HG02759 (cell line): ENCODE measurements at regions not wholly inside any gene's neighbourhood (a gene's known extent, or its start where the extent isn't known, plus 50 kb on each side); places are given as distances from the start of the nearest gene placed in this dataset.
"Not testable (repeated sequence)": the region's sequence is repeated elsewhere in the genome, so short reads cannot be mapped to it uniquely, and the experiment has no call there.

Experiments used
- ATAC-seq: cut with Tn5 transposase; IDR thresholded peaks from one replicate; pipeline ENCODE4 v1.9.1; 2021; ENCODE audit warnings: mild to moderate bottlenecking, moderate library complexity; ENCODE audit not compliant: unreplicated experiment

DNA sequence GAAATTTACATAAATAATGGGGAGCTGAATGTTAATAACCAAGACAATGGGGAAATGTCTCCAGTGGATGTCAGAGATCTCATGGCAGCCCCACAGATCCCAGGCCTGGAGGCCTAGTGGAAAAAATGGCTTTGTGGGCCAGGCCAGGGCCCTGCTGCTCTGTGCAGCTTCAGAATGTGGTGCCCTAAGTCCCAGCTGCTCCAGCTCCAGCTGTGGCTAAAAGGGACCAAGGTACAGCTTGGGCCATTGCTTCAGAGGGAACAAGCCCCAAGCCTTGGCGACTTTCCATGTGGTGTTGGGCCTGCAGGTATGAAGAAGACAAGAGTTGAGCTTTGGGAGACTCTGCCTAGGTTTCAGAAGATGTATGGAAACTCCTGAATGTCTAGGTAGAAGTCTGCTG, 658.2 kb downstream of the NUP35 start:
- ATAC-seq = no peak

DNA sequence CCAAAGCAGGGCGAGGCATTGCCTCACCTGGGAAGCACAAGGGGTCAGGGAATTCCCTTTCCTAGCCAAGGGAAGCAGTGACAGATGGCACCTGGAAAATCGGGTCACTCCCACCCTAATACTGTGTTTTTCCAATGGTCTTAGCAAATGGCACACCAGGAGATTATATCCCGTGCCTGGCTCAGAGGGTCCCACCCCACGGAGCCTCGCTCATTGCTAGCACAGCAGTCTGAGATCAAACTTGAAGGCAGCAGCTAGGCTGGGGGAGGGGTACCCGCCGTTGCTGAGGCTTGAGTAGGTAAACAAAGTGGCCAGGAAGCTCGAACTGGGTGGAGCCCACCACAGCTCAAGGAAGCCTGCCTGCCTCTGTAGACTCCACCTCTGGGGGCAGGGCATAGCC, 664.6 kb downstream of the NUP35 start:
- ATAC-seq = not testable (repeated sequence)

DNA sequence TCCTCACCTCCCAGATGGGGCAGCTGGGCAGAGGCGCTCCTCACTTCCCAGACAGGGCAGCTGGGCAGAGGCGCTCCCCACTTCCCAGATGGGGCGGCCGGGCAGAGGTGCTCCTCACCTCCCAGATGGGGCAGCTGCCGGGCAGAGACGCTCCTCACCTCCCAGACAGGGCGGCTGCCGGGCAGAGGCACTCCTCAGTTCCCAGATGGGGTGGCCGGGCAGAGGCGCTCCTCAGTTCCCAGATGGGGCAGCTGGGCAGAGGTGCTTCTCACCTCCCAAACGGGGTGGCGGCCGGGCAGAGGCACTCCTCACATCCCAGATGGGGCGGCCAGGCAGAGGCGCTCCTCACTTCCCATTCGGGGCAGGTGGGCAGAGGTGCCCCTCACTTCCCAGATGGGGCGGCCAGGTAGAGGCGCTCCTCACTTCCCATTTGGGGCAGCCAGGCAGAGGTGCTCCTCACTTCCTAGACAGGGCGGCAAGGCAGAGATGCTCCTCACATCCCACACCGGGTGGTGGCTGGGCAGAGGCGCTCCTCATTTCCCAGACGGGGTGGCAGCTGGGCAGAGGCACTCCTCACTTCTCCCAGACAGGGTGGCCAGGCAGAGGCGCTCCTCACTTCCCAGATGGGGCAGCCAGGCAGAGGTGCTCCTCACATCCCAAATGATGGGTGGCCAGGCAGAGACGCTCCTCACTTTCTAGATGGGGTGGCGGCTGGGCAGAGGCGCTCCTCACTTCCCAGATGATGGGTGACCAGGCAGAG, 668.1 kb downstream of the NUP35 start:
- ATAC-seq = not testable (repeated sequence)

GRCh38 chr2:183798535-183798934, 674.3 kb downstream of the NUP35 start:
- no peak for ATAC-seq

DNA sequence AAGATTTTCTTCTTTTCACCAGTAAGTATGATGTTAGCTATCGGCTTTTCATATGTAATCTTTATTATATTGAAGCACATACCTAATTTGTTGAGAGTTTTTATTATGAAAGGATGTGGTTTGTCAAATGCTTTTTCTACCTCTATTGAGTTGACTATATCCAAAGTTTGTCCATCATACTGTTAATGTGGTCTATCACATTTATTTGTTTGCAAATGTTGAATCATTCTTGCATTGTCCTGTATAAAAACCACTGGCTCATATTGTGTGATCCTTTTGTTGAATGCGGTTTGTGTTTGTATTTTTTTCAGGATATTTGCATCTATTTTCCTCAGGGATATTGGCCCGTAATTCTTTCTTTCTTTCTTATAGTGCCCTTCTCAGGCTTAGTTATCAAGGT, 675.5 kb downstream of the NUP35 start:
- no peak for ATAC-seq

- no peak for ATAC-seq
Measured at GRCh38 chr2:183803596-183803995, 679.4 kb downstream of the NUP35 start.

DNA sequence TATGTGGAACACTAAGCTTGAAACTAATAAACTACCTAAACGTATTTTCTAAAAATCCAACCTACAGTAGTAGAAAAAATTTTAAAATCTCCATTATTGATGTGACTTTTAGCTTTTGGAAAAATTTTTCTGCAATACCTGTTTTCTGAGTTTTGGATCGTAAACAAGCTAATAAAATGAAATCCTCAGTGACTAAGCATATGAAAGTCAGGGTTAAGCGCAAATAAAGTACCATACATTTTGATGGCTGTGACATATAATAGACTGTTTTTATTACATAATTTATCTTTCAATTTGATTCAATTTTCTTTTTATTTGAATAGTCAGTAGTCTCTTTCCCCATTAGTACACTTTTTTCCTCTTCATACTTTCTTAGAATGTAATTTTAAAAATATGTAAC, 683.6 kb downstream of the NUP35 start:
- ATAC-seq = no peak

DNA sequence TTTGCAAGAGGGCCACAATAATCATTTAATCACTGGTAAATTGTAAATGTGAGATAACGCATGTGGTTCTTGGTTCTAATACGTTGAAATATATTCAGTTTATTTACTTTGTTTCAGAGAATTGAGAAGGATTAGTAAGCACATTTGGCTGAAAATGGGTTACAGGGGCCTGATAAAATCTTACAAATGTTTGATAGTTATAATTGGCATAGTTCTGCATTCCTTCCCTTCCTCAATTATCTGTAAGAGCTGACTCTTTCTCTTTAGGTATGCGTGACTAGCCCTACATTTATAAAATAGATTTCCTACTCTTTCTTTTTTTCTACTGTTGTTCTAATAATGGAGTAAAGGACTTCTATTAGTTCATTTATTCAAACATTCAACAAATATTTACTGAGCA, 685.2 kb downstream of the NUP35 start:
- no peak for ATAC-seq

GRCh38 chr2:183811281-183811680, 687.0 kb downstream of the NUP35 start:
- no peak for ATAC-seq

DNA sequence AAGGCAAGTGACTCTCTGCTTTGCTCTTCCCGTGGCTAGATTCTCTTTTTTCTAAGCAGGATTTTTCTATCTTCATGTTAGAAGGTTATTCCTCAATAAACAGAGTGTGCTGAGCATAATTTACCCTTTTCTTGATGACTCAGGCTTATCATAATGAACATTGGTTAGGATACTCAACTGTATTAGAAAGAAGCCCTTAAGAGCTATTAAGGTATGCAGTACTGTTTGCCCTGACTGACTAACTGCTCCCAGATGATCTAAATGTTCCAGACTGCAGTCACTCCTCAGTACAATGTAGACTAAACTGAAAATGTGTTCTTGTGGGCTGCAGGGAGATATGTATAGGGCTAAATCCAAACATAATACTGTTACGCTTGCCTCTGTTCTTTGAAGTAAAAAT, 687.8 kb downstream of the NUP35 start:
- ATAC-seq = no peak

DNA sequence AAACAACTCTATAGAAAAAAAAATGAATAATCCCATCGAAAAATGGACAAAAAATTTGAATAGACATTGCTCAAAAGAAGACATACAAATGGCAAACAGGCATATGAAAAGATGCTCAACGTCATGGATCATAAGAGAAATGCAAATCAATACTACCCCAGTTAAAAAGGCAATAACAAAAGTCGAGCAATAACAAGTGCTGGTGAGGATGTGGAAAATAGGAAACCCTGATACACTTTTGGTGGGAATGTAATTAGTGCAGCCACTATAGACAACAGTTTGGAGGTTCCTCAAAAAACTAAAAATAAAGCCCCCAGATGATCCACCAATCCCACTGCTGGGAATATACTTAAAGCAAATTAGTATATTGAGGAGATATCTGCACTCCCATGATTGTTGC, 701.5 kb downstream of the NUP35 start:
- ATAC-seq = no peak

DNA sequence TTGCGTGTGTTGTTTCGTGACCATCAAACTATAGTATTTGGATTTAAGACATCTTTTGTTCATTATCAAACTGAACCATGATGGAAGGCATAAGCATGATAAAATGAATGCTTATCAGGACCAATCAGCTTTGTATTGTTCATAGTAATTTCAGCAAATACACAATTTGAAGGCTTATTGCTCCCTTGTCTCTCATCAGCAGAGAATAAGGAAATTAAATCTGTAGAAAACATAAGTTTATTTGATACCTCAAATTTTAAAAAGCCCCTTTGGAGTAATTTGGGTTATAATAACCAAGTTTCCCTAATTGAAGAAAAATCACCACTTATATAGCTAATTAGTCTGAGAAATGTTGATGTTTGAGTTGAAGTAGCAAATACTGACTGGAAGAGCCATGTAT, 705.7 kb downstream of the NUP35 start:
- no peak for ATAC-seq

- no peak for ATAC-seq
Measured at GRCh38 chr2:183837157-183837556, 712.9 kb downstream of the NUP35 start.

DNA sequence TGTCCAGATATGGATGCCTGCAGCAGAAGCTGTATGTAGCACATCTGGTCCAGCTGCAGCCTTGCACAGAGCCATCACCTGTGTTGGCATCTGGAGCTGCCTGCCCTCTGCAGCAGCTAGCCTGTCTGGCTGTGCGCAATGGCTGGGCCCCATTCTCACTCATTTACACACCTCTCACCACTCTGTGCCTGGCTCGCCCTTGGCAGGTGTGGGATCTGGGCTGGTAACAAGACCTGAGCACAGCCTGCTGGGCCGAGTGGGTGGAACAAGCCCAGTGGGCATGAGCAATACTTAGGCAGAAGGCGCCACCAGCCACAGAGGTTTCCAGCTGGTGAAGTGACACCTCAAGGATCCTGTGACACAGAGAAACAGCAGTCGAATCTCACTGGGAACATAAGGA, 714.1 kb downstream of the NUP35 start:
- no peak for ATAC-seq

DNA sequence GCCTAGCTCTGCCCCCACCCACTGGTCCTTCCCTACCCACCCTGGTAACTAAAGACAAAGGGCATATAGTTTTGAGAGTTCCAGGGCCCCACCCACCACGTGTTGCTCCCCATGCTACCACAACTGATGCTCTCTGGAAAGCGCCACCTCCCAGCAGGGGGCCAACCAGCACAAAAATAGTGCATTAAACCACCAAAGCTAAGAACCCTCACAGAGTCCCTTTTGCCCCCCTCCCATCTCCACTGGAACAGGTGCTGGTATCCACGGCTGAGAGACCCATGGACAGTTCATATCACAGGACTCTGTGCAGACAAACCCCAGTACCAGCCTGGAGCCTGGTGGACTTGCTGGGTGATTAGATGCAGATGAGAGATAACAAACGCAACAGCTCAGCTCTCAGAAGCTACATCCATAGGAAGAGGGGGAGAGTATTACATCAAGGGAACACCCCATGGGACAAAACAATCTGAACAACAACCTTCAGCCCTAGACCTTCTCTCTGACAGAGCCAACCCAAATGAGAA, 715.9 kb downstream of the NUP35 start:
- no peak for ATAC-seq

DNA sequence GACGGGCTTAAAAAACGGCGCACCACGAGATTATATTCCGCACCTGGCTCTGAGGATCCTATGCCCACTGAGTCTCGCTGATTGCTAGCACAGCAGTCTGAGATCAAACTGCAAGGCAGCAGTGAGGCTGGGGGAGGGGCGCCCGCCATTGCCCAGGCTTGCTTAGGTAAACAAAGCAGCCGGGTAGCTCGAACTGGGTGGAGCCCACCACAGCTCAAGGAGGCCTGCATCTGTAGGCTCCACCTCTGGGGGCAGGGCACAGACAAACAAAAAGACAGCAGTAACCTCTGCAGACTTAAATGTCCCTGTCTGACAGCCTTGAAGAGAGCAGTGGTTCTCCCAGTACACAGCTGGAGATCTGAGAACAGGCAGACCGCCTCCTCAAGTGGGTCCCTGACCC, 725.6 kb downstream of the NUP35 start:
- ATAC-seq = not testable (repeated sequence)

- ATAC-seq = no peak
Measured at GRCh38 chr2:183859129-183859528, 734.9 kb downstream of the NUP35 start.

DNA sequence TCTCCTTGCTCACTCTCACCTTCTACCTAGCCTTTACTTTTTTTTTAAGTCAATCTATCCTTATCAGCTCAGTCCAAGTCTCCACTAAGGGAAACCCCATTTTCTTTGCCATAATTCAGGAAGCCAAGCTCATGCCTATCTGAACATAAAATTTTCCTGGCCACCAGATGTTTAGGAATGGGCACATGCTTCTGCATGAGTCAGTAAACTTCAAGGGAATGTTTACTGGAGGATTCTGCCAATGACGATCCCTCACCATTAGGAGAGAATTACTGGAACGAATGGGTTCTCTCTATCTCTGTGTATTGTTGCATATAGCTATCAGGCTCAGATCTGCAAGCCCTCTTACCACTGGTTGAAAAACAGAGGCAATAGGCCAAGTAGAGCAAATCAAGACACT, 731.7 kb upstream of the ZNF804A start:
- no peak for ATAC-seq

GRCh38 chr2:183867206-183867605, 731.1 kb upstream of the ZNF804A start:
- no peak for ATAC-seq

DNA sequence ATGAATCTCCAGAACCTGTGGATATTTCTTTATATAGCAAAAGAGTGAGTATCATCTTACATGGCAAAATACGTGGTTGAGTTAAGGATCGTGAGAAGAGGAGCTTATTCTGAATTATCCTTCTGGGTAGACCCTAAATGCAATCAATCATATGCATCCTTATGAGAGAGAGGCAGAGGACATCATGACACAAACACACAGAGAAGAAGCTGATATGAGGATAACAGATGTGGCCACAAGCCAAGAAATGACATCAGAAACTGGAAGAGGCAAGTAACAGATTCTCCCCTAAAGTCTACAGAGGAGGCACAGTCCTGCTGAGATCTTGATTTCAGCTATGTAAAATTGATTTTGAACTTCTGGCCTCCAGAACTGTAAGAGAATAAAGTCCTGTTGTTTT, 730.2 kb upstream of the ZNF804A start:
- ATAC-seq = no peak

GRCh38 chr2:183868707-183869106, 729.6 kb upstream of the ZNF804A start:
- ATAC-seq = no peak

- no peak for ATAC-seq
Measured at GRCh38 chr2:183872131-183872530, 726.2 kb upstream of the ZNF804A start.

DNA sequence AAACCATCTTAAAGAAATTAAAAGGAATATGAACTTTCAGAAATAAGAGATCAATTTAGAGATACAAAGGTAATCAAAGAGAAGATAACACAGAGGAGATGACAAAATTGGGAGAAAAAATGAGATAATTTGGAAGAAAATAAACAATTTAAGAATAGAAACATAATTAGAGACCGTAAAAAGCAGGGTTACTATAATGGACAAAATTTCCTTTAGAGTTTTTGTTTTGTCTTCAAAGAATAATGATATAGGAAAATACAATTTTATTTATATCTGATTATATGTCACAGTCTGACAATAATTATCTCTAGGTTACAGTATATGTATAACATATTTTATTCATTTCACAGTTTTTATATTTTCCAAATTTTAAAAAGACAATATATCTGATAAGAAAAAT, 716.4 kb upstream of the ZNF804A start:
- ATAC-seq = no peak
